Stimulated activated naive CD8-positive, alpha-beta T cell treated with anti-CD3 and anti-CD28 coated beads, Interleukin-15, amount 100 ng/mL, for 72 hours (primary cell): ENCODE measurements at regions not wholly inside any gene's neighbourhood (a gene's known extent, or its start where the extent isn't known, plus 50 kb on each side); places are given as distances from the start of the nearest gene placed in this dataset.
"Not testable (repeated sequence)": the region's sequence is repeated elsewhere in the genome, so short reads cannot be mapped to it uniquely, and the experiment has no call there.

Source experiments
- ATAC-seq: fragments of 150-1000 bp; cut with Tn5 transposase; 2 replicates; pipeline ENCODE4 v1.10.0; 2021; ENCODE audit warnings: mild to moderate bottlenecking, moderate library complexity
- DNase-seq, 2 donors: peaks; one replicate each; pipeline ENCODE4 v3.0.0; 2021 to 2022
- H3K27ac Mint-ChIP-seq, 2 donors: one replicate each; pipeline ENCODE4 v1.8.0; 2022; ENCODE audit warnings: mild to moderate bottlenecking in 2 of 2, mixed read lengths in 2 of 2, moderate library complexity in 2 of 2
- H3K27me3 Mint-ChIP-seq: one replicate; pipeline ENCODE4 v1.8.0; 2022; ENCODE audit warnings: mixed read lengths
- H3K4me1 Mint-ChIP-seq: one replicate; pipeline ENCODE4 v1.8.0; 2022; ENCODE audit warnings: mild to moderate bottlenecking, mixed read lengths
- H3K4me3 Mint-ChIP-seq, 2 donors: one replicate each; pipeline ENCODE4 v1.8.0; 2022; ENCODE audit warnings: mild to moderate bottlenecking in 2 of 2, mixed read lengths in 2 of 2, moderate library complexity in 1 of 2
- H3K9me3 Mint-ChIP-seq, 2 donors: one replicate each; pipeline ENCODE4 v1.8.0; 2022; ENCODE audit warnings: mixed read lengths in 2 of 2

DNA sequence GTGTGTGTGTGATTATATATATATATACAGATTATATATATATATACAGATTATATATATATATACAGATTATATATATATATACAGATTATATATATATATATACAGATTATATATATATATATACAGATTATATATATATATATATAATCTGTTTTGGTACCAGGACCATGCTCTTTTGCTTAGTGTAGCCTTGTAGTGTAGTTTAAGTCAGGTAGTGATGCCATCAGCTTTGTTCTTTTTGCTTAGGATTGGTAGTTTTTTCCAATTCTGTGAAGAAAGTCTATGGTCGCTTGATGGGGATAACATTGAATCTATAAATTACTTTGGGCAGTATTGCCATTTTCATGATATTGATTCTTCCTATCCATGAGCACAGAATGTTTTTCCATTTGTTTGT lies 318.5 kb upstream of the SETBP1 start:
- not testable (repeated sequence) for H3K9me3 Mint-ChIP-seq, H3K27me3 Mint-ChIP-seq, DNase-seq, H3K4me3 Mint-ChIP-seq, ATAC-seq, H3K4me1 Mint-ChIP-seq, H3K27ac Mint-ChIP-seq

DNA sequence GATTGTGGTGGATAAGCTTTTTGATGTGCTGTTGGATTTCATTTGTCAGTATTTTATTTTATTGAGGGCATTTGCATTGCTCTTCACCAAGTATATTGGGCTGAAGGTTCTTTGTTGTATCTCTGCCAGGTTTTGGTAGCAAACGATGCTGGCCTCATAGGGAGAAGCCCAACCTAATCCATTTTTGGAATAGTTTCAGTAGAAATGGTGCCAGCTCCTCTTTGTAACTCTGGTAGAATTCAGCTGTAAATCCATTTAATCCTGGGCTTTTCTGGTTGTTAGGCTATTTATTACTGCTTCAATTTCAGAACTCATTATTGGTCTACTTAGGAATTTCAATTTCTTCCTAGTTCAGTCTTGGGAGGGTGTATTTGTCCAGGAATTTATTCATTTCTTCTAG lies 309.8 kb upstream of the SETBP1 start:
- H3K4me1 Mint-ChIP-seq = no peaks in the 10 kb centered on the region
- no peaks in the 10 kb centered on the region for H3K27me3 Mint-ChIP-seq
- no peak for DNase-seq
- H3K9me3 Mint-ChIP-seq = peaks cover 24 to 29% of the 10 kb centered on the region in 2 donors
- no peak overlapping the region for H3K27ac Mint-ChIP-seq
- H3K4me3 Mint-ChIP-seq = no peak overlapping the region
- no peak for ATAC-seq

DNA sequence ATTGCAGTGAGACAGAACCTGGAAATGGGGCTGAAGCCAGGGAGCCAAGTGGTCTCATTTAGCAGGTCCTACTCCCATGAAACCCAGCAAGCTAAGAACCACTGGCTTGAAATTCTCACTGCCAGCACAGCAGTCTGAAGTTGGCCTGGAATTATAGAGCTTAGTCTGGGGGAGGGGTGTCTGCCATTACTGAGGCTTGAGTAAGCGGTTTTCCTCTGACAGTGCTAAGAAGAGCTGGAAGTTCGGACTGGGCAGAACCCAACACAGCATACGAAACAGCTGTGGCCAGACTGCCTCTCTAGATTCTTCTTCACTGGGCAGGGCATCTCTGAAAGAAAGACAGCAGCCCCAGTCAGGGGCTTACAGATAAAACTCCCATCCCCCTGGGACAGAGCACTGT lies 305.7 kb upstream of the SETBP1 start:
- no peaks in the 10 kb centered on the region for H3K27me3 Mint-ChIP-seq
- H3K9me3 Mint-ChIP-seq = peaks cover 25 to 37% of the 10 kb centered on the region in 2 donors
- DNase-seq (no peak), ATAC-seq (no peak)
- H3K4me3 Mint-ChIP-seq = no peak overlapping the region
- no peaks in the 10 kb centered on the region for H3K4me1 Mint-ChIP-seq
- H3K27ac Mint-ChIP-seq = no peak overlapping the region

DNA sequence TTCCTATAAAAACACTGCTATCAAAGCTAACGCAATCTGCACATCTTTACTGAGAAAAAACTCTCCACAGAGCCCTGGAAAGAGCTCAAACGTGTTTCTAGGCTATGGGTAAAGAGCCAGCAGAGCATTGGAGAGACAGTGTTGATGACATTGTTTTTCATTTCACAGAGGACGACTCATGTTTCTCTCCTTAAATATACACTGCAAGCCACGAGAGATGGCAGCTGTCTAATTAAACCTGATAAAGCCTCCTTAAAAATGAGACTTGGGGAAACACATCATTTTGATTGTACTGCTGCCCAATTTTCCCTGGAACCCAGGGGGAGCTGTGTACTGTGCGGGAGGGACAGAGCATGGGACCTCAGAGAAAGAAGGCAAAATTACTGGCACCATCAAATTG lies 294.3 kb upstream of the SETBP1 start:
- Mint-ChIP-seq H3K4me3 (no peak overlapping the region), H3K4me1 (no peaks in the 10 kb centered on the region), H3K27me3 (no peaks in the 10 kb centered on the region), H3K27ac (peak overlapping the region in 1 of 2 donors; percentile 16), H3K9me3 (no peaks in the 10 kb centered on the region)
- DNase-seq (no peak), ATAC-seq (no peak)

DNA sequence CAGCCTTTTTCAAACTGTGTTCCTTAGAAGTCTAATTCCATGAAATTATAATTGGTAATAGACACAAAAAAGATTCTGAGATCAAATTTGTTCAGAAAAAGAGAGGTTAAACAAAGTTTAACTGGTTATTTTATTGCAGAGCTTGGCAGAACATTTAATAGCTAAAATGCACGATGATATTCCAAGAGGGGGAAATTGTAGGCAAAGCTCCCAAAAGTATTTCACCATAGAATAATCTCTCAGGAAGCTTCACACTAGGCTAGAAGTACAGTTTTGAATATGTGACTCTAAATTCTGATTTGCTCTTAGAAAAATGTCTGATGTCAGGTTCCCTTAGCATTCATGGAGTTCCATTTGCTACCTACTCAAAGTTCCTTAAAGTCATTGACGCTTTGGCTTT lies 292.4 kb upstream of the SETBP1 start:
- DNase-seq (no peak), ATAC-seq (no peak)
- no peak overlapping the region for H3K4me3 Mint-ChIP-seq
- H3K27ac Mint-ChIP-seq = no peak overlapping the region
- no peaks in the 10 kb centered on the region for H3K4me1 Mint-ChIP-seq
- no peaks in the 10 kb centered on the region for H3K27me3 Mint-ChIP-seq
- no peaks in the 10 kb centered on the region for H3K9me3 Mint-ChIP-seq

DNA sequence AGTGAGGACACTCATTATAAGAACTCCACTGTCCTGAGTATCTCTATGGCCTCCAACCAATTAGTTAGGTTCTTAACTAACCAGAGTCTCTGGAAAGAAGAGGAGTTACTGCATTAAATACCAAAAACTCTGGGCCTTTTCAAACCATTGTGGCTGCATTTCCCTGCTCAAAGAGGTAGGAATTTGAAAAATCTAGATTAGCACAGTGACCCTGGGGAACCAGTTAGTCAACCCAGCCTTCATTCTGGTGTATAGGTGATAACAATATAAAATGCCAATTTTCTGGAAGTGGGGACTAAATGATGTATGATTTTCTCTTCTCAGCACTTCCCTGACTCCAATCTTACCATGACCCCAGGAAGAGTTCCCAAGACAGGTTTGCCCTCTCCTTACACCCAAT lies 287.8 kb upstream of the SETBP1 start:
- no peak for ATAC-seq
- no peak for DNase-seq
- Mint-ChIP-seq H3K27ac (no peak overlapping the region), H3K4me3 (no peak overlapping the region), H3K27me3 (no peaks in the 10 kb centered on the region), H3K4me1 (no peaks in the 10 kb centered on the region), H3K9me3 (no peaks in the 10 kb centered on the region)

DNA sequence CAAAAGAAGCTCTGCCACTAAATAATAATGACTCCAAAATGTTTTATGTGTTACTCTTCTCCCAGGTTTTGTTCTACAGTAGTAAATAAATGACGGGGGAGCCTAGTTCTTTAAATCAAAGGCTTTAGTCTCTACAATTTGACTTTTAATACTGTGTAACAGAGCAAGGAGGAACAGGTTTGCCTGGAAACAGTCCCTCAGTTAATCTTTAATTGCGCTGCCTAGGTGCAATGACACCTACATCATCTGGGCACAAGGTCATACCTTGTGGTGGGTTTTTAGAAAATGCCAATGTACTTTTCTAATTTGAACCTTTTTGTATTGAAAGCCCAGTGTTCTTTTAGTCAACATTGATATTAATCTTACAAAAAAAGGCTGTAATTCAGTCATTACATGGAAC lies 287.3 kb upstream of the SETBP1 start:
- Mint-ChIP-seq H3K9me3 (no peaks in the 10 kb centered on the region), H3K27ac (no peak overlapping the region), H3K27me3 (no peaks in the 10 kb centered on the region), H3K4me1 (no peaks in the 10 kb centered on the region), H3K4me3 (no peak overlapping the region)
- no peak for ATAC-seq
- no peak for DNase-seq

DNA sequence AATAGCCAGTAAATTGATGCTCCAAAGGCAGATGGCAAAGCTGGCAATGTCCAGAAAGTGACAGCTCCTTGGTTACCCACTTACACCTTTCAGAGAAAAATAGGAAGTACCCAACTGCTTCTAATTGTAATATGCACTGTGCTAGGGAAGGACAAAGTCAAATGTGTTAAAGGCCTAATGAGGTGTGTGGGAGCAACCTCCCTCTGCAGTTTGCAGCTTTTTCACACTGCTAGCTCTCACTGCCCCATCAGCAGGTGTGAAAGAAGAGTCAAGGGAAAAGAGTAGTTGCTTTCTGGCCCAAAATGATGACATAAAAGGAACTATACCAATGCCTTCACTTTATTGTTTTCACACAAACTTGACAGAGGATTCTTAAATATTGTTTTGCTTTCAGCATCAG lies 284.1 kb upstream of the SETBP1 start:
- ATAC-seq (no peak), DNase-seq (no peak)
- no peak overlapping the region for H3K4me3 Mint-ChIP-seq
- no peaks in the 10 kb centered on the region for H3K9me3 Mint-ChIP-seq
- H3K27me3 Mint-ChIP-seq = no peaks in the 10 kb centered on the region
- no peaks in the 10 kb centered on the region for H3K4me1 Mint-ChIP-seq
- no peak overlapping the region for H3K27ac Mint-ChIP-seq

DNA sequence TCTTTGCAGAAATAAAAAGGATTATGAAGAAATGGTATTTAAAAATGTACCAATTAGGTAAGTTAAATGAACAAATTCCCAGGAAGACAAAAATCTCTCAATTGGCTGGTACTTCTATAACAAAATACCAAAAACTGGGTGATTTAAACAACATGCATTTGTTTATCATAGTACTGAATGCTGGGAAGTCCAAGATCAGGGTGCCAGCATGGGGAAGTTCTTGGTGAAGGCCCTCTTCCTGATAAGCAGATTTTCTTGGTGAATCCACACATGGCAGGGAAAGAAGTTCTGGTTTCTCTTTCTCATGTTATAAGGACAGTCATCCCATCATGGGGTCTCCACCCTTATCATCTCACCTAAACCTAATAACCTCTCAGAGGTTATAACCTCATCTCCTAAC lies 271.6 kb upstream of the SETBP1 start:
- H3K27me3 Mint-ChIP-seq = no peaks in the 10 kb centered on the region
- H3K4me1 Mint-ChIP-seq = no peaks in the 10 kb centered on the region
- H3K4me3 Mint-ChIP-seq = no peak overlapping the region
- DNase-seq = no peak
- no peaks in the 10 kb centered on the region for H3K9me3 Mint-ChIP-seq
- ATAC-seq = no peak
- no peak overlapping the region for H3K27ac Mint-ChIP-seq

DNA sequence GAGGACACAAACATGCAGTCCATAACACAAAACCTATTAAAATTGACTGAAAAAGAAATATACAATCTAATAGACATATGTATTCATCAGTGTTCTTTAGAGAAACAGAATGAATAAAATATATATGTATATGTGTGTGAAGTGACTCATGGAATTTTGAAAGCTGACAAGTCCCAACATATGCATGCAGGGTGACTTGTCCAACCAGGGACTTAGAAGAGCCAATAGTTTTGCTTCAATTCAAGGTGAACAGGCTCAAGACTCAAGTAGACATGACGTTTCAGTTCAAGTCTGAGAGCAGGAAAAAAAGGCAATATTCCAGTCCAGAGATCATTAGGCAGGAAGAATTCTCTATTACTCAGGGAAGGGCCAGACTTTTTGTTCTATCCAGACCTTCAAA lies 271.2 kb upstream of the SETBP1 start:
- H3K9me3 Mint-ChIP-seq = no peaks in the 10 kb centered on the region

DNA sequence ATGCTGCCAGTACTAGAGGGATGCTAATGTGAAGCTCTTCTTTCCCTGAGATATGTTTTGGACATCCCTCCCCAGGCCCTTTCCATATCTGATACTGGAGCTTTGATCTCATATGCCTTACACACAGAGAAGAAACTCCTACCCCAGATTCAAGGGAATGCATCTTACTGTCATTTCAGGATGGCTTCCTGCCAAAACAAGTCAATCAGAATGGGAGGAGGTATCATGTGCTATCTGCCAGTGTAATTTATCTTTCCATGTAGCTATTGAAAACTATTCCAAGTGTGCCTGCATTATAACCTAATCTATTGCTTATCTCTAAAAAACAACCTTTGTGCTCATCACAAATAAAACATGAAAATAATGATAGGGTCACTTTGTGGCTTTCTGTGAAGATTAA lies 269.9 kb upstream of the SETBP1 start:
- DNase-seq (no peak), ATAC-seq (no peak)
- no peaks in the 10 kb centered on the region for H3K4me1 Mint-ChIP-seq
- no peak overlapping the region for H3K4me3 Mint-ChIP-seq
- no peaks in the 10 kb centered on the region for H3K27me3 Mint-ChIP-seq
- no peak overlapping the region for H3K27ac Mint-ChIP-seq
- no peaks in the 10 kb centered on the region for H3K9me3 Mint-ChIP-seq

More for the DNA sequence above, 271.2 kb upstream of the SETBP1 start:
- Mint-ChIP-seq H3K4me3 (no peak overlapping the region), H3K27ac (no peak overlapping the region), H3K27me3 (no peaks in the 10 kb centered on the region), H3K4me1 (no peaks in the 10 kb centered on the region)
- DNase-seq (no peak), ATAC-seq (no peak)

DNA sequence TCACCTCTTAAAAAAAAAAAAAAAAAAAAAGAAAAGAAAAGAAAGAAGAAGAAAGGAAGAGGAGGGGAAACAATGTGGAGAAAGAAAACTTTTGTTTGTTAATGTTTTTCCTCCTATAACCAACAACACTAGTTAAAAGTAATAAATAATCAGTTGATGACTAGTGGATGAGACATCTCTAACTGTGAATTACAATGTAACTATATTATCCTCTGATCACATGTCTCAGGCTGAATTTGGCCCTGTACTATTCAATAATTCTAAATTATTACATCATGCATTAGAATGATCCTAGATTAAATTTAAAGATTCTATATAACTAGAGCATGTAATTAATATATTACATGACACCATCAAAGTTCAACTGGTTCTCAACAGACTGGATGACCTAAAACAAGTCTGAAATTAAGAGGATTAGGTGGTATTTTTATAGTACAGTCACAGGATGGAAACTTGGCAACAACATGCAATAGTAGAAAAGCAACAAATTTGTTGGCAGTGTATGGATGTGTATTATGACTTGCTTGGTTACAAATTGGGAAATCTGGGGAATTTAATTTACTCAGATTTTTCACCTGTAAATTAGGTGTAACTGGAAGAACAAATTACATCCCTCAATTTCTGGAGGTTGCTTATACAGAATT lies 269.3 kb upstream of the SETBP1 start:
- H3K4me1 Mint-ChIP-seq = no peaks in the 10 kb centered on the region
- DNase-seq = no peak
- no peak for ATAC-seq
- H3K9me3 Mint-ChIP-seq = no peaks in the 10 kb centered on the region
- no peaks in the 10 kb centered on the region for H3K27me3 Mint-ChIP-seq
- H3K27ac Mint-ChIP-seq = no peak overlapping the region
- H3K4me3 Mint-ChIP-seq = no peak overlapping the region

DNA sequence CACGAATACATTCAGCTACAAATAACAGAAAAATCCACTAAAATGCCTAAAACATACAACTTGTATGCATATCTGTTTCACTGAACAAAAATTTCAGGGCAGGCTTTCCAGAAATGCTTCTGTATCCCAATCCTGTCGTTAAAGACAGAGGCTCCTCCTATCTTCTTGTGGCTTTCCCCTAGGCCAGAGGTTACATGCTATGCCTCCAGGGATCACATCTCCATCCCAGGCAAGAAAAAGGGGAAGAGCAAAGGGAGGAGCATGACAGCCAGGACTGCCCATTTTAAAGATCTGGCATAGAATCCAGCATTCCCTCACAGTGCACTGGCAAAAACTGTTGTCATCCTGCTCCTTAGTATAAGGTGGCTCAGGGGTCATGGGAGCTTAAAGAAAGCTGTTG lies 268.7 kb upstream of the SETBP1 start:
- Mint-ChIP-seq H3K27me3 (no peaks in the 10 kb centered on the region), H3K9me3 (no peaks in the 10 kb centered on the region), H3K27ac (no peak overlapping the region), H3K4me3 (no peak overlapping the region), H3K4me1 (no peaks in the 10 kb centered on the region)
- DNase-seq (no peak), ATAC-seq (no peak)

DNA sequence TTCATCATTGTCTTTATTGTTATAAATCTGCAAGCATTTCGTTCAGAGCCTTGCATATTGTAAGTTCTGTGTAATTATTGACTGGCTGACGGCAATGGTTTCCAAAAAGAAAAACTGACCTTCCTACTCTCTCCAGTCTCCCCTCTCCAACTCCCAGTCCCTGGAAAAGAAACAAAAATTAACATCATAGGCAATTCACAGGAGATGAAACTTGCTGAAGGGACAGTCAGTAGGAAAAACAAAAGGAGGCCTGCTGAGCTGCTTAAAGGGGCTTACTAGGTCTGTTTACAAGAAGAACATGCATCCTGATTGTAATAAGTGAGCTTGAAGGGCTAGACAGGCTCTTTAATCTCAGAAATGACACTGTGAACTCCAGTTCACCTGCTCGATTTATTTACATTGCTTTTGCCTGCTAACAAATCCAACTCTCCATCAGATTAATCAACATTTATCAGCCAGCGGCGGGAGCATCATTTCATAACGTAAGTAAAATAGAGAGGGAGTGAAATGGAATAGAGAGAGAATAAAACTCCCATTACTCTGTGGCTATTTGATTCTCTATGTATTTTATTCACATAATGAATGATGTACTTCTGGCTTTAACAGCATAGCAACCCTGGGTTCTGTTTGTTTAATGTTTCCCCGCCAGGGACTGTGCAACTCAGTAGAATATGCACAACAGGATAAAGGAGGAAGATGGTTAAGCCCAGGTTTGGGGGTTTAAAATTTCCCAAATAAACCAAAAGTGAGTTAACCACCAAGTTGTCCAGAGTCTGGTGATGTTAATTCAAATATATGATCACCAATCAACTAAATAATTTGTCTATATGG lies 256.7 kb upstream of the SETBP1 start:
- ATAC-seq (no peak), DNase-seq (no peak)
- H3K4me3 Mint-ChIP-seq = no peak overlapping the region
- no peak overlapping the region for H3K27ac Mint-ChIP-seq
- H3K27me3 Mint-ChIP-seq = no peaks in the 10 kb centered on the region
- no peaks in the 10 kb centered on the region for H3K4me1 Mint-ChIP-seq
- peaks cover 9 to 15% of the 10 kb centered on the region in 2 donors for H3K9me3 Mint-ChIP-seq

DNA sequence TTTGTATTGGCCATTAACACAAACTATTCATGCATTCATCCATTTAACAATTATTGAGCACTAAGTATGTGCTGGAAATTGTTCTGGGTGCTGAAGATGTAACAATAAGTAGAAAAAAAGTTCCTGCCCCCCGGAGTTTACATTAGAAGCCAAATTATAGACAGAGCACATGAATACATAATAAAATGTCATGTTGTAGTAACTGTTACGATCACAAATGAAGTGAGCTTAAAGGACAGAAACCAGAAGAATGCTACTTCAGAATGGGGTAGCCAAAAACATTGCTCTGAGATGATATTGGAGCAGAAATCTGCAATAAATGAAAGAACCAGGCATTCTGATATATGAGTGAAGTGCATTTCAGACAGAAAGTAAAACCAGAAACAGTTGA lies 256.0 kb upstream of the SETBP1 start:
- no peaks in the 10 kb centered on the region for H3K4me1 Mint-ChIP-seq
- H3K4me3 Mint-ChIP-seq = no peak overlapping the region
- no peak overlapping the region for H3K27ac Mint-ChIP-seq
- ATAC-seq (no peak), DNase-seq (no peak)
- H3K27me3 Mint-ChIP-seq = no peaks in the 10 kb centered on the region
- H3K9me3 Mint-ChIP-seq = peaks cover 5 to 10% of the 10 kb centered on the region in 2 donors

DNA sequence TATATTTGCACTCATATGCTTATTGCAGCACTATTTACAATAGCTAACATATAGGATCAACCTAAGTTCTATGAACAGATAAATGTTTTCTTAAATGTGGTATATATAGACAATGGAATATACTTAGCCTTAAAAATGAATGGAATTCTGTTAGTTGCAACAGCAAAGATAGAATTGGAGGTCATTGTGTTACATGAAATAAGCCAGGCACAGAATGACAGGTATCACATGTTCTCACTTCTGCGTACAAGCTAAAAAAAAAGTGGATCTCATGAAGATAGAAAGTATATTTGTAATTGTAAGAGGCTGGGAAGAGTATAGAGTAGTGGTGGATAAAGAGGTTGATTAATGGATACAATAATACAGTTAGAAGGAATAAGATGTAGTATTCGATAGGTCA lies 255.5 kb upstream of the SETBP1 start:
- no peak for DNase-seq
- no peaks in the 10 kb centered on the region for H3K27me3 Mint-ChIP-seq
- H3K27ac Mint-ChIP-seq = no peak overlapping the region
- H3K9me3 Mint-ChIP-seq = peaks cover 5 to 6% of the 10 kb centered on the region in 2 donors
- ATAC-seq = no peak
- no peak overlapping the region for H3K4me3 Mint-ChIP-seq
- H3K4me1 Mint-ChIP-seq = no peaks in the 10 kb centered on the region

DNA sequence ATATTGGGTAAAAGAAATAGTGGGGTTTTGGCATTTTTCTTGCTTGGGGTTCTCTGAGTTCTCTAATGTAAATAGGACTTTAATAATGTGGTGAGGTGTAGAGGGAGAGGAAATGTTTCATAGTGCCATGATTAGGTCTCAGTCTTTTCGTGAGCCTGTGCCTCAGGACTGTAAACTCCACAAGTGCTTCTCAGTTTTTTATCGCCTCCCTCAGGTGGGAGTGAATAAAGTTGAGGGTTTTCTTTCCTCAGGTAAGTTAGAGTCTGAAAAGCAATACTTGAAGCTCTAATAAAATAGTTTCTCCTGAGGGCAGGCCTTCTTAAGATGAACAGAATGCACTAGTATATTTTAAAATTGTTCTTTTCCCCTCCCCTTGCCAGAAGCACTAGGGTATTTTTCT lies 243.1 kb upstream of the SETBP1 start:
- DNase-seq (no peak), ATAC-seq (no peak)
- no peaks in the 10 kb centered on the region for H3K4me1 Mint-ChIP-seq
- H3K27me3 Mint-ChIP-seq = peaks cover 9% of the 10 kb centered on the region
- no peak overlapping the region for H3K4me3 Mint-ChIP-seq
- no peak overlapping the region for H3K27ac Mint-ChIP-seq
- H3K9me3 Mint-ChIP-seq = peaks cover 11 to 20% of the 10 kb centered on the region in 2 donors
